ENCODE measurements at regions not wholly inside any gene's neighbourhood (a gene's known extent, or its start where the extent isn't known, plus 50 kb on each side); places are given as distances from the start of the nearest gene placed in this dataset.

DNA sequence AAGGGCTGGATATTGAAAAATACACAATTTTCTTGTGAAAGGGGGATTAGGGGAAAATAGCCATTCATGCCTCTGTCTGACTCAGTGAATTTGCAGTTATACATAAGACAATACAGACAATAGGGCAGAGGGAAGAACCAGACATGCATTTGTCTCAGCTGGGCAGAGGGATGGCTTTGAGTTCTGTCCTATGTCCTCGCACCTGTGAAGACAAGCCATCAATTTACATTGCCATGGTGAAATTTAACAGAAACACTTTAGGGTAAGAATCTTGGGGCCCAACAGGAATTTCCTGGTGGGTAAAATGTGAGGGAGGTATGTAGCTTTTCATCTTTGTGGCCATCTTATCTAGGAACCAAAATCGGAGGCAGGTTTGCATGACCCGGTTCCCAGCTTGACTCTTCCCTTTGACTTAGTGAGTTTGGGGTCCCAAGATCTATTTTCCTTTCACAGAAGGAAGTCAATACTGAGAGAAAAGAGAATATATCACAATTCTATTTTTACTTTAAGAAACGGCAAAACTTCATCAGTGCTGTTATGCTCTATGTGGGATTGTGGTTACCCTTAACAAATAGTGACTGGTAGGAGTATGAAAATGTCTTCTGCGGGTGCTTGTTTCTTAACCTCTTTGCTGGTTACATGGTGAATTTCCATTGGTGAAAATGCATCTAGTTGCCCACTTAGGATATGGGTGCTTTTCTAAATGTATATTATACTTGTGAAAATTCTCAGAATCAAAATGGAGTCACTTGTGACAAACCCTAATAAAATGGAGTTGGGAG, 221.8 kb downstream of the SPP2 start:
- TF ChIP-seq YY1 (IDR thresholded peaks at IDR 0.05; ENCODE audit: insufficient read depth, insufficient read length): no peak
- no peak for TF ChIP-seq ZNF274 (IDR thresholded peaks at IDR 0.05; ENCODE audit: low read depth, low read length)
- no peak for TF ChIP-seq SUZ12 (IDR thresholded peaks at IDR 0.05; ENCODE audit: extremely low read depth, insufficient read depth, insufficient read length)
- no peaks in the 10 kb centered on the region for H3K27me3 ChIP-seq (ENCODE audit: insufficient read depth, insufficient read length)
- H3K9ac ChIP-seq (ENCODE audit: insufficient read length, low read depth): no peak overlapping the region
- H3K9me3 ChIP-seq (ENCODE audit: insufficient read depth, low read length): no peaks in the 10 kb centered on the region
- no peaks in the 10 kb centered on the region for H3K36me3 ChIP-seq (ENCODE audit: insufficient read depth, insufficient read length, low read length)
- H3K4me3 ChIP-seq (ENCODE audit: insufficient read length, low read depth): no peak overlapping the region
- no peaks in the 10 kb centered on the region for H3K4me1 ChIP-seq (ENCODE audit: insufficient read depth, insufficient read length)
- no peak for DNase-seq (ENCODE audit: low read depth, low spot score)

DNA sequence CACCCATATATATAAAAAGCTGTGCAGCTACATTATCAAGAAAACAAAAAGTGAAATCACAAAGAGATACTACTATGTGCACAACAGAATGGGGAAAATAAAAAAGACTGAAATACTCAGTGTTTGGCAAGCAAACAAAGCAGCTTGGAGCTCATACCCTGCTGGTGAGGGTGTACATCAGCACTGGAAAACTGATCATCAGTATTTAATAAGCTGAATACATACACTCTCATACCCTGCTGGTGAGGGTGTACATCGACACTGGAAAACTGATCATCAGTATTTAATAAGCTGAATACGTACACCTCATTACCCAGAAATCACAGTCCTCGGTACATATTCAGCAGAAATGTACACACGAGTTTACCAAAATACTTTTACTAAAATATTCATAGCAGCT, 220.8 kb downstream of the SPP2 start:
- no peaks in the 10 kb centered on the region for H3K27me3 ChIP-seq (ENCODE audit: insufficient read depth, insufficient read length)
- no peak for DNase-seq (ENCODE audit: low read depth, low spot score)
- no peak overlapping the region for H3K9ac ChIP-seq (ENCODE audit: insufficient read length, low read depth)
- H3K9me3 ChIP-seq (ENCODE audit: insufficient read depth, low read length): no peaks in the 10 kb centered on the region
- H3K36me3 ChIP-seq (ENCODE audit: insufficient read depth, insufficient read length, low read length): no peaks in the 10 kb centered on the region
- H3K4me3 ChIP-seq (ENCODE audit: insufficient read length, low read depth): no peak overlapping the region
- no peaks in the 10 kb centered on the region for H3K4me1 ChIP-seq (ENCODE audit: insufficient read depth, insufficient read length)
- TF ChIP-seq ZNF274 (IDR thresholded peaks at IDR 0.05; ENCODE audit: low read depth, low read length) (no peak), YY1 (IDR thresholded peaks at IDR 0.05; ENCODE audit: insufficient read depth, insufficient read length) (no peak), SUZ12 (IDR thresholded peaks at IDR 0.05; ENCODE audit: extremely low read depth, insufficient read depth, insufficient read length) (no peak)

GRCh38 chr2:234269769-234270204, 219.3 kb downstream of the SPP2 start:
- DNase-seq (ENCODE audit: low read depth, low spot score): no peak
- TF ChIP-seq SUZ12 (IDR thresholded peaks at IDR 0.05; ENCODE audit: extremely low read depth, insufficient read depth, insufficient read length): no peak
- no peak overlapping the region for H3K4me3 ChIP-seq (ENCODE audit: insufficient read length, low read depth)
- H3K9me3 ChIP-seq (ENCODE audit: insufficient read depth, low read length): no peaks in the 10 kb centered on the region
- no peak overlapping the region for H3K9ac ChIP-seq (ENCODE audit: insufficient read length, low read depth)
- no peaks in the 10 kb centered on the region for H3K27me3 ChIP-seq (ENCODE audit: insufficient read depth, insufficient read length)
- no peaks in the 10 kb centered on the region for H3K4me1 ChIP-seq (ENCODE audit: insufficient read depth, insufficient read length)
- H3K36me3 ChIP-seq (ENCODE audit: insufficient read depth, insufficient read length, low read length): no peaks in the 10 kb centered on the region

- no peaks in the 10 kb centered on the region for H3K36me3 ChIP-seq (ENCODE audit: insufficient read depth, insufficient read length, low read length)
- H3K27me3 ChIP-seq (ENCODE audit: insufficient read depth, insufficient read length): no peaks in the 10 kb centered on the region
- H3K4me1 ChIP-seq (ENCODE audit: insufficient read depth, insufficient read length): no peaks in the 10 kb centered on the region
- no peak overlapping the region for H3K9ac ChIP-seq (ENCODE audit: insufficient read length, low read depth)
- DNase-seq (ENCODE audit: low read depth, low spot score): no peak
- H3K4me3 ChIP-seq (ENCODE audit: insufficient read length, low read depth): no peak overlapping the region
- H3K9me3 ChIP-seq (ENCODE audit: insufficient read depth, low read length): no peaks in the 10 kb centered on the region
- TF ChIP-seq ZNF274 (IDR thresholded peaks at IDR 0.05; ENCODE audit: low read depth, low read length) (no peak), YY1 (IDR thresholded peaks at IDR 0.05; ENCODE audit: insufficient read depth, insufficient read length) (no peak), SUZ12 (IDR thresholded peaks at IDR 0.05; ENCODE audit: extremely low read depth, insufficient read depth, insufficient read length) (no peak)
Observed at GRCh38 chr2:234267534-234267933, 217.0 kb downstream of the SPP2 start.

DNA sequence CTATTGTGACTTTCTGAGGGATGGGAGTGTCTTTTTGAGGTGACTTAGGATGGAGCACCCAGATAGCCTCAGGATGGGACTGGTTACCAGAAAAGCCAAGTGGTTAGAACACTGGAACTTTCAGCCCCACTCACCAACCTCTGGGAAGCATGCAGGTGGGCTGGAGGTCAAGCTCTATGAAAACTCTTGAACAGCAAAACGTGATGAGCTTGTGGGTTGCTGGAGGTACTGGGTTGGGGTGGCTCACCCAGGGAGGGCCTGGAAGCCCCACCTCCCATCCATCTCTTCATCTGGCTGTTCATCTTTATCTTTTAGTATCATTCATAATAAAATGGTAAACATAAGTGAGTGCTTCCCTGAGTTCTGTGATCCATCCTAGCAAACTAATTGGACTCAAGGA, 216.4 kb downstream of the SPP2 start:
- H3K27me3 ChIP-seq (ENCODE audit: insufficient read depth, insufficient read length): no peaks in the 10 kb centered on the region
- H3K9me3 ChIP-seq (ENCODE audit: insufficient read depth, low read length): no peaks in the 10 kb centered on the region
- H3K4me3 ChIP-seq (ENCODE audit: insufficient read length, low read depth): no peak overlapping the region
- DNase-seq (ENCODE audit: low read depth, low spot score): no peak
- no peaks in the 10 kb centered on the region for H3K4me1 ChIP-seq (ENCODE audit: insufficient read depth, insufficient read length)
- H3K36me3 ChIP-seq (ENCODE audit: insufficient read depth, insufficient read length, low read length): no peaks in the 10 kb centered on the region
- H3K9ac ChIP-seq (ENCODE audit: insufficient read length, low read depth): no peak overlapping the region
- no peak for TF ChIP-seq ZNF274 (IDR thresholded peaks at IDR 0.05; ENCODE audit: low read depth, low read length)
- TF ChIP-seq YY1 (IDR thresholded peaks at IDR 0.05; ENCODE audit: insufficient read depth, insufficient read length): no peak
- TF ChIP-seq SUZ12 (IDR thresholded peaks at IDR 0.05; ENCODE audit: extremely low read depth, insufficient read depth, insufficient read length): no peak

DNA sequence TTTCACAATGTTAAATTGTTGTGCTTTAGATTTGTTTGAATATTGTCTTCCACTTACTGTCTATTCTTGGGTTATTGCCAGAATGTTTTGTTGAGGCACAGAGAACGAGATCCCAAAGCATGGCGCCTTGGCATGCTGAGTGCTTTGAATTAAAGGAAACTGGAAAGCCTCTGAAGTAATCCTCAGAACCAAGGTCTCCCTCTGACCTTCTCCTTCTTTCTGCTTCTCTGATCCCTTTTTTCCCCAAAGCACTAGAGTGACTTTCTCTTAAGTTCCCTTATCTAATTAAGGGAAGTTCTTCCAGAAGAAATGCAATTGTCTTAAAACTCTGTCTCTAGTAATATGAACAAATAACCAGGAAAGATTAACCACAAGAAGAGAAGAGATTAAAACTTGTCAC, 214.7 kb downstream of the SPP2 start:
- H3K4me1 ChIP-seq (ENCODE audit: insufficient read depth, insufficient read length): no peaks in the 10 kb centered on the region
- TF ChIP-seq YY1 (IDR thresholded peaks at IDR 0.05; ENCODE audit: insufficient read depth, insufficient read length) (no peak), SUZ12 (IDR thresholded peaks at IDR 0.05; ENCODE audit: extremely low read depth, insufficient read depth, insufficient read length) (no peak), ZNF274 (IDR thresholded peaks at IDR 0.05; ENCODE audit: low read depth, low read length) (no peak)
- H3K36me3 ChIP-seq (ENCODE audit: insufficient read depth, insufficient read length, low read length): no peaks in the 10 kb centered on the region
- no peak overlapping the region for H3K4me3 ChIP-seq (ENCODE audit: insufficient read length, low read depth)
- H3K9ac ChIP-seq (ENCODE audit: insufficient read length, low read depth): no peak overlapping the region
- no peaks in the 10 kb centered on the region for H3K27me3 ChIP-seq (ENCODE audit: insufficient read depth, insufficient read length)
- no peak for DNase-seq (ENCODE audit: low read depth, low spot score)
- no peaks in the 10 kb centered on the region for H3K9me3 ChIP-seq (ENCODE audit: insufficient read depth, low read length)

- DNase-seq (ENCODE audit: low read depth, low spot score): no peak
- Histone ChIP-seq H3K9me3 (ENCODE audit: insufficient read depth, low read length) (no peaks in the 10 kb centered on the region), H3K27me3 (ENCODE audit: insufficient read depth, insufficient read length) (no peaks in the 10 kb centered on the region), H3K4me3 (ENCODE audit: insufficient read length, low read depth) (no peak overlapping the region), H3K9ac (ENCODE audit: insufficient read length, low read depth) (no peak overlapping the region), H3K4me1 (ENCODE audit: insufficient read depth, insufficient read length) (no peaks in the 10 kb centered on the region), H3K36me3 (ENCODE audit: insufficient read depth, insufficient read length, low read length) (no peaks in the 10 kb centered on the region)
- TF ChIP-seq SUZ12 (IDR thresholded peaks at IDR 0.05; ENCODE audit: extremely low read depth, insufficient read depth, insufficient read length) (no peak), YY1 (IDR thresholded peaks at IDR 0.05; ENCODE audit: insufficient read depth, insufficient read length) (no peak), ZNF274 (IDR thresholded peaks at IDR 0.05; ENCODE audit: low read depth, low read length) (no peak)
Observed at GRCh38 chr2:234261736-234262135, 211.2 kb downstream of the SPP2 start.

Measured in NT2/D1 (cell line).